ACC112 (cell line): ENCODE measurements at regions not wholly inside any gene's neighbourhood (a gene's known extent, or its start where the extent isn't known, plus 50 kb on each side); places are given as distances from the start of the nearest gene placed in this dataset.
"Not testable (repeated sequence)": the region's sequence is repeated elsewhere in the genome, so short reads cannot be mapped to it uniquely, and the experiment has no call there.

Source experiments
- H2AFZ ChIP-seq: fragments of 200-600 bp; sonication (generic); one replicate; pipeline ENCODE4 v1.6.0; 2017; ENCODE audit warnings: antibody characterized with exemption, low read length; ENCODE audit not compliant: unreplicated experiment
- H3K27ac ChIP-seq: fragments of 200-600 bp; sonication (generic); 2 replicates; pipeline ENCODE4 v1.5.1; 2014; ENCODE audit warnings: low read depth, mild to moderate bottlenecking, antibody characterized with exemption, low read length, moderate library complexity
- H3K27me3 ChIP-seq: fragments of 200-600 bp; sonication (generic); 2 replicates; pipeline ENCODE4 v1.6.1; 2014; ENCODE audit warnings: mild to moderate bottlenecking, antibody characterized with exemption, low read length, moderate library complexity, mixed read lengths; ENCODE audit not compliant: insufficient read depth
- H3K36me3 ChIP-seq: fragments of 200-600 bp; sonication (generic); 2 replicates; pipeline ENCODE4 v1.6.1; 2016; ENCODE audit warnings: mild to moderate bottlenecking, antibody characterized with exemption, low read length, moderate library complexity, mixed read lengths; ENCODE audit not compliant: insufficient read depth
- H3K4me1 ChIP-seq: fragments of 200-600 bp; sonication (generic); one replicate; pipeline ENCODE4 v1.6.1; 2016; ENCODE audit warnings: low read length, mixed read lengths; ENCODE audit not compliant: insufficient read depth, unreplicated experiment, control insufficient read depth
- H3K4me3 ChIP-seq: fragments of 200-600 bp; sonication (generic); 2 replicates; pipeline ENCODE4 v1.5.1; 2014; ENCODE audit warnings: mild to moderate bottlenecking, low read depth, low read length
- H3K79me2 ChIP-seq: fragments of 200-600 bp; sonication (generic); one replicate; pipeline ENCODE4 v1.6.0; 2016; ENCODE audit warnings: low read length; ENCODE audit not compliant: control insufficient read depth, unreplicated experiment, insufficient read depth

GRCh38 chr13:109311431-109311976, 474.9 kb downstream of the IRS2 start:
- not testable (repeated sequence) for H3K4me1 ChIP-seq, H3K27ac ChIP-seq, H3K27me3 ChIP-seq, H2AFZ ChIP-seq, H3K79me2 ChIP-seq, H3K36me3 ChIP-seq, H3K4me3 ChIP-seq

DNA sequence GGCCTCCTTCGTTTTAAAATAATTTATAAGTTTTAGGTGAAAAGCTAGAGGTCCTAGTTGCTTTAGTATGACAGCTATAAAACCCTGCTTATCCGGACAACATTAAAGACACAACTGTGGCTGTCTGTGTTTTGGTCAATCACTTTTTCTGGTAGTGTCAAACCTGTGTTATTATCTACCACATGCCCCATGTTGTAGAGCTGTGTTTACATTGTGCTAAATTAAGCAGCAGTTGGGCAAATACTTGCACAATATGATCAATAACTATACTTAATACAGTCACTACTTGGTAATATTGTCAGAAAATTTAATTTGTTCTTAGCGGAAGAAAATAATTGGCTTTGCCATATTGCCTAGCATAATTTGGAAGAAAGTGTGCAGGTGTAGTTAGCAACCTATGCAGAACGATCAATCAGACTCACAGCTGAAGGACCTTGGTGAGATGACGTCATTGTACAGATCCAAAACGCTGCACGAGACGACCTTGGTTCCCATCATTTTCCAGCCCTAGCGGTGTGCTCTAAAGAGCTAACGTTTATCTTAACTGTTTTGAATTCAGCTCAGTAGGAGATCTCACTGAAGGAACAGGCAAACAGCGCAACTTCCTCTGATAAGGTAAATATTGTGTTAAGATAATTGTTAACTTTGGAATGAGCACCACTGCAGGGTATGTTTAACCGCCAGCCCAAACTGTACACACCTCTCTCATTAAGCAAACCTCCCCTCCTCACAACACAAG, 476.6 kb downstream of the IRS2 start:
- Histone ChIP-seq H3K27me3 (no peaks in the 10 kb centered on the region), H3K79me2 (no peaks in the 10 kb centered on the region), H3K27ac (no peak overlapping the region), H3K4me3 (no peak overlapping the region), H3K4me1 (no peaks in the 10 kb centered on the region), H3K36me3 (no peaks in the 10 kb centered on the region), H2AFZ (no peak overlapping the region)

- no peak overlapping the region for H3K27ac ChIP-seq
Measured at GRCh38 chr13:109307027-109307426, 479.4 kb downstream of the IRS2 start.

GRCh38 chr13:109301726-109302125, 484.7 kb downstream of the IRS2 start:
- Histone ChIP-seq H2AFZ (no peak overlapping the region), H3K36me3 (no peaks in the 10 kb centered on the region), H3K27me3 (no peaks in the 10 kb centered on the region), H3K4me3 (no peak overlapping the region), H3K79me2 (no peaks in the 10 kb centered on the region), H3K4me1 (peaks cover 12% of the 10 kb centered on the region), H3K27ac (no peak overlapping the region)

More at GRCh38 chr13:109307027-109307426, 479.4 kb downstream of the IRS2 start:
- Histone ChIP-seq H3K36me3 (no peaks in the 10 kb centered on the region), H3K4me1 (no peaks in the 10 kb centered on the region), H2AFZ (no peak overlapping the region), H3K79me2 (no peaks in the 10 kb centered on the region), H3K4me3 (no peak overlapping the region), H3K27me3 (no peaks in the 10 kb centered on the region)

- Histone ChIP-seq H3K27me3 (no peaks in the 10 kb centered on the region), H3K4me3 (no peak overlapping the region), H3K27ac (no peak overlapping the region), H3K4me1 (peaks cover 12% of the 10 kb centered on the region), H3K36me3 (no peaks in the 10 kb centered on the region), H2AFZ (no peak overlapping the region), H3K79me2 (no peaks in the 10 kb centered on the region)
Measured at GRCh38 chr13:109301276-109301675, 485.1 kb downstream of the IRS2 start.

- Histone ChIP-seq H3K4me3 (no peak overlapping the region; the same call in 1 of the 2 replicates), H3K79me2 (no peaks in the 10 kb centered on the region), H2AFZ (peak overlapping the region; percentile 53), H3K36me3 (no peaks in the 10 kb centered on the region), H3K27ac (peak overlapping the region; percentile 68), H3K4me1 (peaks cover 12% of the 10 kb centered on the region), H3K27me3 (no peaks in the 10 kb centered on the region)
Measured at GRCh38 chr13:109297628-109298027, 488.8 kb downstream of the IRS2 start.

- H3K4me3 ChIP-seq: no peak overlapping the region
- H3K79me2 ChIP-seq: no peaks in the 10 kb centered on the region
Measured at GRCh38 chr13:109293166-109293565, 493.2 kb downstream of the IRS2 start.

GRCh38 chr13:109288151-109288709, 498.2 kb downstream of the IRS2 start:
- H2AFZ ChIP-seq: peak overlapping the region; percentile 47
- no peaks in the 10 kb centered on the region for H3K36me3 ChIP-seq
- H3K4me3 ChIP-seq: no peak overlapping the region
- H3K4me1 ChIP-seq: peaks cover 10% of the 10 kb centered on the region
- H3K79me2 ChIP-seq: no peaks in the 10 kb centered on the region
- H3K27me3 ChIP-seq: no peaks in the 10 kb centered on the region
- H3K27ac ChIP-seq: no peak overlapping the region

More at GRCh38 chr13:109293166-109293565, 493.2 kb downstream of the IRS2 start:
- H3K36me3 ChIP-seq: no peaks in the 10 kb centered on the region
- no peaks in the 10 kb centered on the region for H3K27me3 ChIP-seq
- peaks cover 15% of the 10 kb centered on the region for H3K4me1 ChIP-seq
- H2AFZ ChIP-seq: no peak overlapping the region
- H3K27ac ChIP-seq: no peak overlapping the region

DNA sequence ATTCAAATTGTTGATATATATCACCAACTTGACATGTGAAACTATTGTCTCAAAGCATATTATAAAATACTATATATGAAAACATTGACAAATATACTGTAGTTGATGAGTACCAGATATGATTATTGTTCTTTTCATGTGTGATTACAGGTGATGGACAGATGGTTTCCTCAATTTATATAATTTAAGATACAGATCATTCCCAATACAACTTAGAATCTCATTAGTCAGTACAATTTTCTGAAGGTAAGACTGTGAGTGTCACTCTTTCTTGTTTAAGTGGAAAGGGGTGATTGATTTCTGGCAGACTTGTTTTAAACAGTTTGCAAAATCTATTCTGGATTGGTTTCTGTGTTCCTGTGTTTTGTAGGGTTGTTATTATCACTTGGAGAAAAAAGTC, 498.8 kb downstream of the IRS2 start:
- H3K27me3 ChIP-seq: no peaks in the 10 kb centered on the region
- no peak overlapping the region for H3K27ac ChIP-seq

GRCh38 chr13:109285586-109285985, 500.8 kb downstream of the IRS2 start:
- Histone ChIP-seq H3K27me3 (no peaks in the 10 kb centered on the region), H3K4me3 (no peak overlapping the region), H3K4me1 (peaks cover 10% of the 10 kb centered on the region), H2AFZ (no peak overlapping the region), H3K36me3 (no peaks in the 10 kb centered on the region), H3K27ac (no peak overlapping the region), H3K79me2 (no peaks in the 10 kb centered on the region)

More for the DNA sequence above, 498.8 kb downstream of the IRS2 start:
- H3K36me3 ChIP-seq: no peaks in the 10 kb centered on the region
- H3K4me3 ChIP-seq: no peak overlapping the region
- no peaks in the 10 kb centered on the region for H3K79me2 ChIP-seq
- peak overlapping the region; percentile 47 for H2AFZ ChIP-seq
- peaks cover 10% of the 10 kb centered on the region for H3K4me1 ChIP-seq
